Activated CD4-positive, alpha-beta memory T cell treated with anti-CD3 and anti-CD28 coated beads for 36 hours (primary cell): ENCODE measurements at regions not wholly inside any gene's neighbourhood (a gene's known extent, or its start where the extent isn't known, plus 50 kb on each side); places are given as distances from the start of the nearest gene placed in this dataset.
"Not testable (repeated sequence)": the region's sequence is repeated elsewhere in the genome, so short reads cannot be mapped to it uniquely, and the experiment has no call there.

Source experiments
- CTCF ChIA-PET: fragments of 350-600 bp; sonication (Branson Sonifier 250); formaldehyde crosslinking; loops from one replicate; lab custom pipeline; 2021; ENCODE audit warnings: antibody characterized with exemption, inconsistent platforms; lab: Charles Lee
- POLR2A ChIA-PET: fragments of 350-600 bp; sonication (Branson Sonifier 250); formaldehyde crosslinking; loops from one replicate; lab custom pipeline; 2021; ENCODE audit warnings: antibody characterized with exemption; lab: Charles Lee
- DNase-seq: peaks from one replicate; pipeline ENCODE4 v3.0.0-alpha.2; 2020
- H3K27ac Mint-ChIP-seq: one replicate; pipeline ENCODE4 v1.8.0; 2021; ENCODE audit warnings: mixed read lengths
- H3K27me3 Mint-ChIP-seq: one replicate; pipeline ENCODE4 v1.8.0; 2021; ENCODE audit warnings: mixed read lengths
- H3K36me3 Mint-ChIP-seq: one replicate; pipeline ENCODE4 v1.8.0; 2021; ENCODE audit warnings: mixed read lengths
- H3K4me1 Mint-ChIP-seq: one replicate; pipeline ENCODE4 v1.8.0; 2021; ENCODE audit warnings: low read depth, mixed read lengths
- H3K4me3 Mint-ChIP-seq: one replicate; pipeline ENCODE4 v1.8.0; 2021; ENCODE audit warnings: mild to moderate bottlenecking, mixed read lengths
- H3K9me3 Mint-ChIP-seq: one replicate; pipeline ENCODE4 v1.8.0; 2021; ENCODE audit warnings: mixed read lengths
- intact Hi-C: fragments of 100-400 bp; cut with micrococcal nuclease; formaldehyde crosslinking; loops from one replicate; pipeline ENCODE4 v1.15.1; 2023

DNA sequence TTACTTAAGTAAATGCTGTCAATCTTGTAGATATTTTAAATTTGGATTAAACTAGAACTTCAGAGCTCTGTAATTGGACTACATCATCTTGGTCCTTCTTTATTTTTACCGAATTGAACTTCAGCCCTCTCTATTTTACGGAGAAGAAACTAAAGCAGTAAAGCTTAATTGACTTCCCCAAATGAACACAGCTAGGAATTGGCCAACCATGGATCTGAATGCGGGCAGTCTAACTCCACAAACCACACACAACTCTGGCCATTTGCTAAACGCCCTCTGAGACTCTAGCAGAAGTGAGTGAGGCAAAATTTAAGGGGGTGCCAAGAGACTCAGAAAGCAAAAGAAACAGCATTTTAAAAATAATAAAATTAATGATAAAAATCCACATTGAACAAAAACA is 86.3 kb upstream of the KCTD1 start:
- Mint-ChIP-seq H3K4me3 (no peak overlapping the region), H3K27me3 (no peaks in the 10 kb centered on the region), H3K27ac (no peak overlapping the region), H3K36me3 (no peaks in the 10 kb centered on the region), H3K4me1 (no peaks in the 10 kb centered on the region), H3K9me3 (no peaks in the 10 kb centered on the region)
- intact Hi-C loops: no loop called here
- ChIA-PET CTCF (no interaction called here), POLR2A (no interaction called here)
- DNase-seq: no peak

DNA sequence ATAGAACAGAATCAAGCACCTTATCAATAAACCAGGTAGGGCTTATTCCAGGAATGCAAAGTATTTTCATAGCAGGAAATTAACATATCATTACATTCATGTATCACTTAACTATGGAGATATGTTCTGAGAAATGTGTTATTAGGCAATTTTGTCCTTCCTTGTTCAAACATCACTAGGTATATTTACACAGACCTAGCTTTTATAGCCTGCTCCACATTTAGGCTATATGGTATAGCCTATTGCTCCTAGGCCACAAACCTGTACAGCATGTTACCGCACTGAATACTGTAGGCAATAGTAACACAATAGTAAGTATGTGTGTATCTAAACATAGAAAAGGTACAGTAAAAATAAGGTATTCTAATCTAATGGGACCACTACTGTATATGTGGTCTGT is 82.8 kb upstream of the KCTD1 start:
- Mint-ChIP-seq H3K27ac (no peak overlapping the region), H3K4me1 (no peaks in the 10 kb centered on the region), H3K4me3 (no peak overlapping the region), H3K36me3 (no peaks in the 10 kb centered on the region), H3K27me3 (peaks cover 8% of the 10 kb centered on the region), H3K9me3 (peaks cover 2% of the 10 kb centered on the region)
- CTCF ChIA-PET: interaction anchor here (1.3 kb wide), 1 partner anchor 10 kb away, joined by 3 read pairs; no protein-coding TSS in a partner anchor
- intact Hi-C loops: no loop called here
- no peak for DNase-seq
- POLR2A ChIA-PET: no interaction called here

DNA sequence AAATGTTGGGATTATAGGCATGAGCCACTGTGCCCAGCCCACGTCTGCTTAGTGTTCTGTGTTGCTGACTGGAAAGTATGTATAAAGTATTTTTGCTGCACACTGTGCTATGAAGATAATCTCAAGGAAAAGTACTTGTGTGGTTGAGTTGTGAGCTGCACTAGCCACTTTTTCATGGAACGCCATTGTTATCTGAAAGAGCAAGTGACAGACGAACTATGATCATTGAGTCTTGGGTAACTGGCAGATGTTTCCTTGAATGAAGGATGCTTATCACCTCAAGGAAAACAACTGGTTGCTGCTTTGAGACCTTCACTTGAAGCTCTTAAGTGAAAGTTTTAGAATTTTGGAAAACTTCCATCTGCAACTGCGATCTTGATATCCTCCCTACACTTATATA is 82.2 kb upstream of the KCTD1 start:
- DNase-seq: no peak
- peaks cover 8% of the 10 kb centered on the region for H3K27me3 Mint-ChIP-seq
- ChIA-PET CTCF (interaction anchor here (1.3 kb wide), 1 partner anchor 10 kb away, joined by 3 read pairs; no protein-coding TSS in a partner anchor), POLR2A (no interaction called here)
- H3K36me3 Mint-ChIP-seq: no peaks in the 10 kb centered on the region
- intact Hi-C loops: no loop called here
- H3K4me1 Mint-ChIP-seq: no peaks in the 10 kb centered on the region
- H3K4me3 Mint-ChIP-seq: no peak overlapping the region
- peaks cover 4% of the 10 kb centered on the region for H3K9me3 Mint-ChIP-seq
- no peak overlapping the region for H3K27ac Mint-ChIP-seq

DNA sequence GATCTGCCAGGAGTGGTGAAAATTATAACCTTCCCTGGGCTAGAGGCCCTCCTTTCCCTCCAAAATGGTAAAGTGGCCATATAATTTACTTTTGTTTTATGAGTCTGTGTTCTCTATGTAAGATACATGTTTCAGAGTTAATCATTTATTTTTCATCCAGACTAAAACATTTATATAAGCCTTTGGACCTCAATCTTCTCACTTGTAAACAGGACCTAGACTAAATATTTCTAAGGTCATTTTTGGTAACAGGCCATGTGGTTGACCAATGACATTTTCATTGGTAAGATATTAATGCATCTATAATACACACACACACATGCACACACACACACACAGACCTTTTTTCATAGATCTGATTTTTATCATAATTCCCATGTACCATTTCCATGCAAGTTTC is 79.7 kb upstream of the KCTD1 start:
- ChIA-PET POLR2A (no interaction called here), CTCF (no interaction called here)
- H3K36me3 Mint-ChIP-seq: no peaks in the 10 kb centered on the region
- DNase-seq: no peak
- intact Hi-C loops: no loop called here
- H3K4me3 Mint-ChIP-seq: no peak overlapping the region
- H3K27me3 Mint-ChIP-seq: peaks cover 10% of the 10 kb centered on the region
- H3K4me1 Mint-ChIP-seq: no peaks in the 10 kb centered on the region
- H3K9me3 Mint-ChIP-seq: peaks cover 25% of the 10 kb centered on the region
- H3K27ac Mint-ChIP-seq: no peak overlapping the region

DNA sequence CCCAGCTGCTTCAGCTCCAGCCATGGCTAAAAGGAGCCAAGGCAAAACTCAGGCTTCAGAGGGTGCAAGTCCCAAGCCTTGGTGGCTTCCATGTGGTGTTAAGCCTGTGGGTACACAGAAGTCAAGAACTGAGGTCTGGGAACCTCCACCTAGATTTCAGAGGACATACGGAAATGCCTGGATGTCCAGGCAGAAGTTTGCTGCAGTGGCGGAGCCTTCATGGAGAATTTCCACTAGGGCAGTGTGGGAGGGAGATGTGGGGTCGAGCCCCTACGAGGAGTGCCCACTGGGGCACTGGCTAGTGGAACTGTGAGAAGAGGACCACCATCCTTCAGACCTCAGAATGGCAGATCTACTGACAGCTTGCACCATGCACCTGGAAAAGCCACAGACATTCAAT is 76.1 kb upstream of the KCTD1 start:
- Mint-ChIP-seq H3K27me3 (peaks cover 13% of the 10 kb centered on the region), H3K27ac (no peak overlapping the region), H3K4me1 (no peaks in the 10 kb centered on the region), H3K36me3 (no peaks in the 10 kb centered on the region), H3K4me3 (no peak overlapping the region), H3K9me3 (peaks cover 28% of the 10 kb centered on the region)
- CTCF ChIA-PET: no interaction called here
- DNase-seq: no peak
- POLR2A ChIA-PET: no interaction called here
- intact Hi-C loops: no loop called here

DNA sequence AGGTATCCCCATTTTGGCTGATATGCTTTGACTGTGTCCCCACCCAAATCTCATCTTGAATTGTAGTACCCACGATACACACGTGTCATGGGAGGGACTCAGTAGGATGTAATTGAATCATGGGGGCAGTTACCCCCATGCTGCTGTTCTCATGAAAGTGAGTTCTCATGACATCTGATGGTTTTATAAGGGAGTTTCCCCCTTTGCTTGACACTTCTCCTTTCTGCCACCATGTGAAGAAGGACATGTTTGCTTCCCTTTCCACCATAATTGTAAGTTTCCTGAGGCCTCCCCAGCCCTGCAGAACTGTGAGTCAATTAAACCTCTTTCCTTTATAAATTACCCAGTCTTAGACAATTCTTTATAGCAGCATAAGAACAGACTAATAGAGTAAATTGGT is 75.0 kb upstream of the KCTD1 start:
- H3K4me1 Mint-ChIP-seq, H3K27me3 Mint-ChIP-seq, H3K27ac Mint-ChIP-seq, H3K4me3 Mint-ChIP-seq, intact Hi-C loops, CTCF ChIA-PET, POLR2A ChIA-PET, DNase-seq, H3K36me3 Mint-ChIP-seq: not testable (repeated sequence)
- H3K9me3 Mint-ChIP-seq: peaks cover 28% of the 10 kb centered on the region

DNA sequence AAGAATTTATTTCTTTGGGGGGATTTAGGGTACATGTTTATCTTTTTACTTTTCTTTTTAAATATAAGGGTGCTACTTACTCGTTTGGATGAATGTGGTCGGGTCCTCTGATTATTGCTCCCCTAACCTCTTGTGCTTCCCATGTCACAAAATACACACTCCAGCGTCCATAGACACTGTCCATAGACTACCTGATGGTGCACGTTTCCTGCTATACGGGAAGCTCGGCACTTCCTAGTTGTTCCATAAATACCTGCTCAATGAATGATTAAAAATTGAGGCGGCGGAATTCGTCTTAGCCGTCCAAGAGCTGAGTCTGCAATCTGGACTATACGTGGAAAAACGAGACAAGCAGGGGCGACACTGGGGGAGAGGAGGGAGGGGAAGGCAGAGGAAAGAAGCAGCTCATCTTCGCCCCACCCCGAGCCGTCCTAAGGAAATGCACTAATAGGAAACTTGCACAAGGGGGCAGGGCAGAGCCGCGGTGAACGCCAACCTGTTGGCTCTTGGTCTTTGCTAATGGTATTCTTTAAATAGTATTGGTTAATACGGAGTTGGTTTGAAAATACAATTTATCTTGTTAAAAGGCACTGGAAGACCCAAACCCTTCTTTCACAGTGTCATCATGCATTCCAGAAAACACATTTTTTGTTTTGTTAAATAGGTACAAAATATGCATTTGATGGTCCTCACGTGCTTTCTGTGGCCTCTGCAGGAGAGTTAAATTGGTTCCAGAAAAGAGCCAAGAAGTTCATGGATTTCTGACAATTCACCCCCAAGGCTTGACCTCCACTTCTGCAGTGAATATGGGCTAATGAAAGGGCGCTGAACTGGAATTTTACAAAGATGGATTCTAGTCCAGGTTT is 73.0 kb upstream of the KCTD1 start:
- Mint-ChIP-seq H3K4me3 (no peak overlapping the region), H3K4me1 (no peaks in the 10 kb centered on the region), H3K9me3 (peaks cover 26% of the 10 kb centered on the region), H3K27ac (no peak overlapping the region), H3K36me3 (no peaks in the 10 kb centered on the region), H3K27me3 (peaks cover 7% of the 10 kb centered on the region)
- ChIA-PET CTCF (interaction anchor here (0.9 to 1.9 kb wide), 2 partner anchors 10 to 28 kb away, joined by 3 to 5 read pairs; no protein-coding TSS in a partner anchor), POLR2A (no interaction called here)
- peak; percentile 32 for DNase-seq
- intact Hi-C loops: no loop called here

DNA sequence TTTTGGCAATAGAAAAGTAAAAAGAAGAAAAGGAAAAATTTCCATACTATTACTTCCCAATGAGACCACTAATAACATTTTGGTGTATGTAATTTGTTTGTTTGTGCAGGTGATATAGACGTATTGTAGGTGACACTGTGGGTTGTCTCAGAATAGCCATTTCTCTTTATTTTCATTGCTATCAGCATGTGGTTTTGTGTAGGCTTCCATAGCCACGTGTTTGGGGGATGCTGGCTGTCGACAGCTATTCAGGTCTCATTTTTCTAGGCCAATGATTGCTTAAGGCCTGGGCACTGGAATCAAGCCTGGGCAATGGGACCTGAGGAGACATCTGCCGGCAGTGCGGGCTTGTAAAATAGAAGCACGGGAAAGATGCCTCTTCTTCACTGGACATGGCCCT is 71.0 kb upstream of the KCTD1 start:
- ChIA-PET CTCF (interaction anchor here (0.8 to 1.0 kb wide), 2 partner anchors 21 to 244 kb away, joined by 3 read pairs; no protein-coding TSS in a partner anchor), POLR2A (no interaction called here)
- Mint-ChIP-seq H3K36me3 (no peaks in the 10 kb centered on the region), H3K27ac (no peak overlapping the region), H3K27me3 (peaks cover 7% of the 10 kb centered on the region), H3K4me3 (no peak overlapping the region), H3K4me1 (no peaks in the 10 kb centered on the region), H3K9me3 (peaks cover 12% of the 10 kb centered on the region)
- DNase-seq: no peak
- intact Hi-C loops: no loop called here

DNA sequence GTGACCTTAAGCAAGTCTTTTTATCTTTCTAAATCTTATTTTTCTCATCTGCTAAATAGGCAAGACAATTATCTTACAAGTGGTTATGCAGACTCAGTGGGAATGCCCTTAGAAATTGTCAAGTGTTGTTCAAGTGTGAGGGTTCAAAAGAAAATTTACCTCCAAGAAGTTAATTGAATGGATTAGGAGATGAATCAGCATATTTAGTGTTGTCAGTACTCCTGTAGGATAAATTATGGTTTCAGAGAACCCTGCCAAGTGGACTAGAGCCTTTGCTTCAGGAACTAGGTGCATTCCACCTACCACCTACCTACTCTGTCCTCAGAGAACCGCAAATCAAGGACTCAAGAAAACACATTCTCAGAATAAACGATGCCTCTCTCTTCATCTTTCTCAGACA is 69.8 kb upstream of the KCTD1 start:
- H3K9me3 Mint-ChIP-seq: peaks cover 3% of the 10 kb centered on the region
- H3K27ac Mint-ChIP-seq: no peak overlapping the region
- H3K36me3 Mint-ChIP-seq: no peaks in the 10 kb centered on the region
- CTCF ChIA-PET: no interaction called here
- DNase-seq: no peak
- POLR2A ChIA-PET: no interaction called here
- intact Hi-C loops: no loop called here
- no peak overlapping the region for H3K4me3 Mint-ChIP-seq
- H3K4me1 Mint-ChIP-seq: no peaks in the 10 kb centered on the region
- peaks cover 6% of the 10 kb centered on the region for H3K27me3 Mint-ChIP-seq

DNA sequence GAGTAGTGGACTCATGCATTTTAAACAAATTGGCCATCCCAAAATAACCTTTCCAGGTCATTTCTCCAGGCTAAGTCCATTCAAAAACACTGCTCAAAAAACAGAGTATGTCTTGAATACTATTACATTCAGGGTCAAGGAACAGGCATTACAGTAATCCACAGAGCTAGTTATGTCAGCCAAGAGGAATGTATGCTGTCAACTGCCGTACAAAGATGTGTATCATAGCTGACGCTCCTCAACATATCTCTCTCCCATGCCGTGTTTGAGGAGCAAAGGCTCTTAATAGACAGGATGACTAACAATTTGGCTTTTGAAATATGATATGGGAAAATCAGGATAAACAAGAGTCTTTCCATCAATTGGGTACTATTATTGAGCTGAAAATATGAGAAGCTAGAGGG is 68.8 kb upstream of the KCTD1 start:
- no peak for DNase-seq
- ChIA-PET POLR2A (no interaction called here), CTCF (no interaction called here)
- no peak overlapping the region for H3K27ac Mint-ChIP-seq
- intact Hi-C loops: no loop called here
- no peaks in the 10 kb centered on the region for H3K9me3 Mint-ChIP-seq
- H3K27me3 Mint-ChIP-seq: peaks cover 6% of the 10 kb centered on the region
- no peaks in the 10 kb centered on the region for H3K36me3 Mint-ChIP-seq
- H3K4me3 Mint-ChIP-seq: no peak overlapping the region
- H3K4me1 Mint-ChIP-seq: no peaks in the 10 kb centered on the region

DNA sequence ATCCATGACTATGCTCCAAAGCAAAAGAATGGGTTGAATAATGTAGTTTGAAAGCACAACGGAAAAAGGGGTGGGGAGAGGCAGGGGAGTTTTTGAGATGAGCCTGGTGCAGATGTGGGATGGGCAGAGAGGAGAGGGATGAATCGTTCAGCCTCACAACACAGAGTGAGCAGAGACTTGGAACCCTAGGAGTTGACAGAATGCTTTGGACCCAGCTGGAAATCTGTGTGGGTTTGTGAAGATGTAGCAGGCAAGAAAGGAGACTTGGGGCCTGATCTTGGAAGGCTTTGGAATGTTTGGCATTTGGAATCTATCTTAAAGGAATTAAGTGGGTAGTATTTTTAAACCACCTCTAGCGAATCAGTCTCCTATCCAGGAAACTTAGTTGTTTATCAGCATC is 66.0 kb upstream of the KCTD1 start:
- no peak overlapping the region for H3K27ac Mint-ChIP-seq
- no peak overlapping the region for H3K4me3 Mint-ChIP-seq
- no peaks in the 10 kb centered on the region for H3K36me3 Mint-ChIP-seq
- DNase-seq: no peak
- H3K27me3 Mint-ChIP-seq: peaks cover 7% of the 10 kb centered on the region
- intact Hi-C loops: no loop called here
- CTCF ChIA-PET: no interaction called here
- no peaks in the 10 kb centered on the region for H3K4me1 Mint-ChIP-seq
- H3K9me3 Mint-ChIP-seq: no peaks in the 10 kb centered on the region
- POLR2A ChIA-PET: no interaction called here
